Inflammatory macrophage treated with lipopolysaccharide for 1 hour (primary cell): ENCODE measurements at regions not wholly inside any gene's neighbourhood (a gene's known extent, or its start where the extent isn't known, plus 50 kb on each side); places are given as distances from the start of the nearest gene placed in this dataset.
"Not testable (repeated sequence)": the region's sequence is repeated elsewhere in the genome, so short reads cannot be mapped to it uniquely, and the experiment has no call there.

Experiments used
- DNase-seq, 2 donors: peaks; one replicate each; pipeline ENCODE4 v3.0.0-alpha.2; 2020 to 2022

DNA sequence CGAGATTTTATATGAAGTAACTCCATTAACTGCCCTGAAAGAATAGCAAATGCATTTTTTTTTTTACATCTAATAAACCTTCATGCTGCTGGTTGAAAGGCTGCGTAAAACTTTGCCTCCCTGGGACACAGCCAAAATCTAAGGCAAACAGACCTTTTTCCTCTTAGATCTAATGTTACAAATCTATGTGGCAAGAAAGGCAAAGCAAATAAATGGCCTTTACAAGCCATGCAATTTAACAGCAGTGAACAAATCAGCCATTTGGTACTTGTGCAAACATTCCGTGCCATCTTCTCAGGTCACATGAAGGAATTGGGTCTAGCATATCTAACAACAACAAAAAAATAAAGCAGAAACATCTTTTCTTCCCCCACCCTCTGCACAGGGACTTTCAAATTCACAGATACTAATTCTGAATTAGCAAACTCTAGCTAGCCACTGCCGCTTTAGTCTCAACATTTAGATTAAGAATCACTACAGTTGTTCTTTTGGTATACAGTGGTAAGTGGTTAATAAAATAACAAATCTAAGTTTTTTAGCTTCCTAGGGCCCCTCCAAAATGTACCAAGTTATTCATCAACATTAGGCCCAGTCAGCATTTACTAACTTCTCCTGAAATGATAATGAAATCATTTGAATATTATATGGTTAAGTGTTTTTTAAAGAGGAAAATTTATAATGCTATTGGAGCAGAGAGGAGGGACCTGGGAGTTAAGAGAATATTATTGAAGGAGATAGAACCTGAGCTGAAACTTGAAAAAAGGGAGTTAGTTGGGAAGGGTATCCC lies 593.8 kb downstream of the SMARCA1 start:
- DNase-seq = no peak

DNA sequence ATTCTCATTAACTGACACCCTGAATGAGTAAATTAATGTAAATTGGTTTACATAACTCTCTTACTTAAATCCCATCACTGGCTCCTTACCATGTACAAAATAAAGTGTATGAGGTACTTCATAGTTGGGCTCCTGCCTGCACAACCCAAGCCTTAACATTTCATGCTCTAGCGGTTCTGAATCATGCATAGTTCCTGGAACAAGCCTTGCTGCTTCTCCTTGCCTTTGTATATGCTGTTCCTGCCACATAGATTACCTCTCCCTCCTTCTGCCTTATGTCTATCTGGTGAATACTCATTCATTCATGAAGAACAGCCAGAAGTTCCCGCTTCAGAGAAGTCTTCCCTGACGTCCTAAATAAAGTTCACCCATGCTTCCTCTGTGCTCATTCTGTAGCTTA lies 594.7 kb downstream of the SMARCA1 start:
- DNase-seq = no peak

DNA sequence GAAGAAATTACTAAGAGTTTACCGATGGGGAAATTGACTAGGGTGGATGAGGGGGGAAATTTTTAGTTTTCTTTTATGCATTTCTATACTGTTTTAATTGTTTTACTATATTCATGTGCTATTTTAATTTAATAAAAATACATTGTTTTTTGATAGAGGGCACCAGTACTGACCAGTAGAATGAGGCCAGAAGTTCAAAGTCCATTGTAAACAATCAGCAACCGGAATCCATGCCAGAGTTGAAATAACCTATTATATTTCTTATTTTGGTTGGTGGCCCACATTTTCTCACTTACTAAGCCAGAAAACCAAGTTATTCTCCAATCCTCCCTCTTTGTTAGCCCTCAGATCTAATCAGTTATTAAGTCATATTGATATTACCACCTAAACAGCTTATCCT lies 595.9 kb downstream of the SMARCA1 start:
- DNase-seq = no peak

DNA sequence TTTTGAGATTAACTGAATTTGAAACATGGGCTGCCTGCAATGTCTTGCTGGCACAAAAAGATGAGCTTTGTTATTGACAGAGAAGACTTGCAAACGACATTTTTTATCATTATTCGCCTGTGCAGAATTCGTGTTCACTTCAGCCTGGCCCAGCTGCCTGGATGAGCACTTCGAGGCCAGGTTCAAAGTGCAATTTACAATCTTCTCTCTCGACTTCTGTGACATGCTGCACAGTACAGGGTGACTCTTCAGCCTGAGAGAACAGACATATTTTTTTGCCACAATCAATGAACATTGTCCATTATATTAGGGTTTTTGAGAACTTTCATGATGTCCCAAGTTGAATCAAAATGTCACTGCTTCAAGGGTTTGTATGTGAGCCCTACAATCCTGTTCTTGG lies 616.5 kb downstream of the SMARCA1 start:
- DNase-seq = no peak

DNA sequence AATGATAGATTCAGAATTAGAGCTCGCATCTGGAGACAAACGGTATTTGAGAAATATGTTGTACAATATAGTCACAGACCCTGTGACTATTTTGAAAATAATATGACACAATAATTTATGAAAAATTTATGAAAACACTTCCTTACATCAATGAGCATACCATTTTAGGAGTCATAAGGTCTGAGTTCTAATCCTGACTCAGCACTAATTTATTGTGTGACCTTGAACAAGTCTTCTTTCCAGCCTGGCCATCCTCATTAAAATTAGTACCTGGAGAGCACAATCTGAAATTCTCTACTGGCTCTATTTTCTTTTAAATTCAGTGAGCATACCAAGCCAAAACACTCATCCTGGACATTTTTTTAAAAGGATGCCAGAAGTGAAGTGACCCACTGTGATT lies 622.3 kb downstream of the SMARCA1 start:
- DNase-seq = no peak

DNA sequence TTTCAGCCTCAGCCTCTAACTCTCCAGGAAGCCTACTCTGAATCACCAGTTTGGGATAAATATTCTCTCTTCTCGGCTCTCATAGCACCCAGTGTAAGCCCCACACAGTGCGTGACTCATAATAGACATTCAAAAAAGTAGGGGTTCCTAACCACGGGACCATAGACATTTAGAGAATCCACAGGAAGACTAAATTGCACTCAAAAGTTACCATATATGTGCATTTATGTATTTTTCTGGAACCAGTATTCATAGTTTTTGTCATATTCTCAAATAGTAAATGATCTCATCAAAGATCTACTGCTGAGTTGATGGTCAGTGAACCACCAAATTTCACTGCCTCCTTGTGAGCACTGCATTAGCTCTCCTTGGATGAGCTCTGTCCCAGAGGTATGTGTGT lies 625.7 kb downstream of the SMARCA1 start:
- DNase-seq = no peak

DNA sequence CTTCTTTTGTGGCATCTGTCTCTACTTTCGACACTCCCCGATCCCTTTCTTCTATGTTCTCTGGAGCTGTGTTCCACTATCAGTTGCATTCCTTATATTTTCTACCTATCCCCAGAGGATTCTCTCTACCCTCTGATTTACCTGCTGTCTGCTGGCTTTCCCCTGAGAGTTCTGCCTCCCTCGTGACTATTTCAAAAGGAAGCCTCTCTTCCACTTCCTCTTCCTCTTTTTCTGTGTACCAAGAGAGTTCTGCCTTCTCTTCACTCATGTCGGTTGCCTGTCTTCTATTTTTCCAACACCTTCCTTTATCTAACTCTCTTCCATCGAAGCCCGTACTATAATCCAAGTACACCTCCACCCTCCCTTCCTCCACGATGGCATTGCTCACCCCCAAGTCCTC lies 631.7 kb downstream of the SMARCA1 start:
- DNase-seq = no peak

DNA sequence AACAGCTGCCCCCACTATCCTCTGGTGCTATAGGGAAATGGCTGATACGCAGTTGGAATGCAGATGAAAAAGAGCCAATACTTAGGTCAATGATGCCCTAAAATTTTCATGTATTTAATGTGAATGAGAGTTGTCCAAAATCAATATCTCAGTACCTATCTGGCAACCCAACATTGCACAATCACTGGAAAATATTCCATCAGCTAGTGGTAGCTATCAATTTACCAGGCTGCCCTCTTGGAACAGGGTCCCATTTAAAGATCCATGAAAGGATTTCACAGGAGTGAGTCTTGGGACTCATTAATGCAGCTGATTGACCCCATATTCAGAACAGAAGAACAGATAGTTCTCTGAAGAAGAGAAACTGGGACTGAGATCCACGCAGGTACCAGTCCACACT lies 638.9 kb downstream of the SMARCA1 start:
- no peak for DNase-seq

DNA sequence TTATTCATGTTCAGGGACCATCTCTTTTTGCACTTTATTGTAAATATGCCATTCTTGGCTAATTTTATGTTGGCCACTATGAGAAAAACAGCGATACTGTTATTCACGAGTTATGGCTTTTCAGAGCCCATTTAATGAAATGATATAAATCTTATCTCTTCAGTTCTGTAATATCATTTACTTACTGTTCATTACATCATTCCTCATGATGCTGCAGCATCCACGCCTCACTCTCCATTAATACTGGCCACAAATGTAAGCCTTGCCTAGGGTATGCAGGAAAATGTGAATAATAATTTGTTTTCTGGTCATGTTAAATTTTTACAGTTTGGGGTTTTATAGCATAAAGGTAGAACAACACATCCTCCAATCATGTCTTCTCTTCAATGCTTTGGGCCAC lies 639.6 kb downstream of the SMARCA1 start:
- DNase-seq = no peak

DNA sequence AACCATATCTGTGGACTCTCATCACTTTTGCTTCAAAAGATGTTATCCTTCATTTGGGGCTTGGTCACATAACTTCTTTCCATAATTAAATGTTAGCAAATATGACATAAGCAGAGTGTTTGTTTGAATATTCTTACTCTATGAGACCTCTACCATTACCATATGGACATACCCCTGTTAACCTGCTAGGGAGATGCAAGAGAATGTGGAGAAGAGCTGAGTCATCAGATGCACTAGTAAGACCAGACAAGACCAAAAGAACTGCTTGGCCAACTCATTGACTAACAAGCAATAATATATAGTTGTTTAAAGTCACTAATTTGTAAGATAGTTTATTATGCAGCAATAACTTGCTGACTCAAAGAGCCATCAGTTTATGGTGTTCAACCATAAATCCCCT lies 652.9 kb downstream of the SMARCA1 start:
- no peak for DNase-seq

DNA sequence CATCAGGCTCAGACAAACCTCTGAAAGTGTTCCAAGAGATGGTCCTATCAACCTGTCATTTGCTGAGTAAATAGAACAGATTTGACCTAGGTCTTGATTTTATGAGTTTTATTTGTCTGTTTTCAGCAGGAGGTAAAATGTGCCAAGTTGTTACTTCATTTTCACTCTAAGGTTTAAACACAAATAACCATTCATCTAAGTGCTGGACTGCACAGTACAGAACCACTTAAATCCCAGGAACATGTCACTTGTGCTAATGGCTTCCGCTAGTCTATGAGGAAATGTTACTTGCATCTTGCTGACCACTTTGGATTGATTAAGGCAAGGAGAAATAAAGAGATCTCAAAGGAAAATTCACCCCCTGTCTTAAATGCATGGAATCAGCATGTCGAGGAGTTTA lies 660.7 kb downstream of the SMARCA1 start:
- DNase-seq = no peak

DNA sequence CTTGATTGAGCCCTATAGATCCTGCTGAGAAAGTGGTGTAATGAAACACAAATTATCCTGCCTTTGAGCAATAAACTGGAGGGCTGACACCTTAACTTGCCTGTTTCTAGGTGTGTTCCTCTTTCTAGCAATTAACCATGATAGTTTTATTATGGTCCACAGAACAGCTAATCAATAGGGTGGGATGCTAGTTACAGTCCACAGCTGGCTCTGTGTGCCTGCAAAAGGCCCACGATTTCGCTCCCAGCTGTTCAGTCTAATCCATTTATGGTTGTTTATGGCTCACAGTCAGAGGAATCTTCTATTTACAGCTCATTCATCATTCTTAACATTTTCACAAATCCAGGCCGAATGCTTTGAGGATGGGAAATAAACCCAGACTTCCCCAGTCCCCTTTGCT lies 674.9 kb downstream of the SMARCA1 start:
- DNase-seq = no peak

DNA sequence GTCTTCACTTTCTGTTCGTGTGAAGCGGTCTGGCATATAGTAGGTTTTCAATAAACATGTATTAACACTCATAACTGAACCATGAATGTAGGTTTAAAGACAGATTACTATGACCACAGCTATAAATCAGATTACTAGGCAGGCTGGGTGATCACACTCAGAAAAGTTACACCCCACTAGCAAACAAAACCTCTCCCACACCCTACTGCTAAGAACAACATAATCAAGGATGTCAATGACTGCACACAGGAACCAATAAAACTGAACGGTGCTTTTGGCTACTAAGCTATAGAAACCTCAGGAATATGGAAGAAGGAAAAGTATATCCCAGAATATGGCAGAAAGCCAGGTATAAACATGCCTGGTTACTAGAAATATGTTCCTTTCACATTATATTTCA lies 676.9 kb downstream of the SMARCA1 start:
- DNase-seq = no peak

DNA sequence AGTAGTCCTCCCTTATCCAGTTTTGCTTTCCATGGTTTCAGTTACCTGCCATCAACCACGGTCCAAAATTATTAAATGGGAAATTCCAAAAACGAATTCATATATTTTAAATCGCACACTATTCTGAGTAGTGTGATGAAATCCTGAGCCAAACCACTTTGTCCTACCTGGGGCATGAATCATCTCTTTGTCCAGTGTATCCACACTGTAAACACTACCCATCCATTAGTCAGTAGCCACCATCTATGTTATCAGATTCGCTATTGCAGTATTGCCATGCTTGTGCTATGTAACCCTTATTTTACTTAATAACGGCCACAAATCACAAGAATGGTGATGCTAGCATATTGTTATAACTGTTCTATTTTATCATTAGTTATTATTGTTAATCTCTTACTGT lies 704.6 kb downstream of the SMARCA1 start:
- DNase-seq = no peak

DNA sequence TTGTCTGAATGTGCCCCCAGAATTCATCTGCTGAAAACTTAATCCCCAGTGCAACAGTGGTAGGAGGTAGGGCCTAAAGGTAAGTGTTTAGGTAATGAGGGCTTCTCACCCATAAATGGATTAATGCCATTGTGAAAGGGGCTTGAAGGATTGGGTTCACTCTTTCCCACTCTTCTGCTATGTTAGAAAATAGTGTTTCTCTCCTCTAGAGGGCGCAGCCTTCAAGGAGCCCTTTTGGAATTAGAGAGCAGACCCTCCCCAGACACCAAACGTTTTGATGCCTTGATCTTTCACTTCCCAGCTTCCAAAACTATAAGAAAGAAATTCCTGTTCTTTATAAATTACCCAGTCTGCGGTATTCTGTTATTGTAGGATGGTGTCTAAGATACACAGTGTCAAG lies 706.4 kb downstream of the SMARCA1 start:
- DNase-seq = no peak

DNA sequence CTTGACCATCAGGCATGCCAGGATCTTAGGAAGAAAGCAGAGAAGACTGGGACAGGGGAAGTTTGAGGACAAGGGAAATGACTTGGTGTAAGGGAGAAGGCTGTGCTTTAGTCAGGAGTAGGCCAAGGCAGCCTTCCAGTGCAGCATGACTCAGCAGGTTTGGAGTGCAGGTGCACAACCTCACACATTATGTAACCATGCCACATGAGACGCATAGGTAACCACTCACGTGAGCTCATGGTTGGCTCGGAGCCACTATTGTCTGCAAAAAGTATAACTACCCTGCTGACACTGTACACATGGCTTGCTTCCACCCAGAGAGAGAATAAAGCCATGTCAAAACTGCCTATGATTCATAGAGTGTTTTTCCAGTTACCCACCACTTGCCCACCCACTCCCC lies 715.9 kb downstream of the SMARCA1 start:
- no peak for DNase-seq

DNA sequence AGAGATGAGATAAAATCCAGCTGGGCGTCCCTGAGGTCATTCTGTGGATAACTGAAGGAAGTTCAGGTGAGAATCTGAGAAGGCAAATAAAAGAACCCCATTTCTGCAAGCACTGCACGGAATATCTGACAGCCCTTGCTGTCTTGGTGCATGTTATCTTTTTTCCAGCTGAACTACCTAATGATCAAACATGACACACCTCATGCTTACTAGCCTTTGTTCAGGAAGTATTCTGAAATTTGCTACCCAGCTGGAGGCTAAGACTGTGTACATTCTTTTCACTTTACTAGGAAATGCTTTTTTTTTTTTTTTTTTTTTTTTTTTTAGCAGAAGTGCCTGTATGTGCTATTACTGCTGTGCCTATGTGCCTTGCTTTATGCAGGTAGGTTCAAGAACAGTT lies 718.1 kb downstream of the SMARCA1 start:
- DNase-seq = no peak

DNA sequence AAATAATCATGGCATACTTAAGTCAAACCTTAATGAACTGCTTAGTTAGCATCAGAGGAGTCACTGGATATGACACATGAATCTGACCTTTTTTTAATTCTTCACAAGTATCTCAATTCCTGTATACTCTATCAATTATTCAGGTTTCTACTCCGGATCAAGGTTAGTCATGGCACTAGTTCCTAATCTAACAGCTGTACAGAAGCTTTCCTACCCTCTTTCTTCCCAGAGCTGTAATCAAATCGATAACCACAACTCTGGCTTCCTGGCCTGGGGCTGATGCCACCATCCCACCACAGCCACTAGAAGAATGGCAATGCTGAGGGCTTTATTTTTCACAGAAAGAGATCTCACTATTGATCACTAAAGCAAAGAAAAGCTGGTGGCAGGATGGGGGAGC lies 718.5 kb downstream of the SMARCA1 start:
- DNase-seq = no peak

DNA sequence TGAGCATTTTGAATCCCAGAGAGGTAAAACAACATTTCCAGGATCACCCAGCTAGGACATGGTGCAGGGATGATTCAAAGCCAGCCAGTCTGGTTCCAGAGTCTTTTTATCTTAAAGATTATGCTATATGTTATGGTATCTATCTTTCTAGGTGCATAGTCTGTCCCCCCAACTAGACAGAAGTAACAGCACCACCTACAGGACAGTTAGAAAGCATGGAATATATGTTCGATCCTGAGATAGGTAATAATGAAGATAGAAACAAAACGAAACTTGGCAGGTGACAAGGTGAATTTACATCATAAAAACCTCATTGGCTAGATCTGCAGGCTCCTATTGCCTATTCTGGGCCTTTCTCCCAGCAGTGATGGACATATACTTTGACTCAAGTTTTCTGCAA lies 723.2 kb downstream of the SMARCA1 start:
- no peak for DNase-seq

DNA sequence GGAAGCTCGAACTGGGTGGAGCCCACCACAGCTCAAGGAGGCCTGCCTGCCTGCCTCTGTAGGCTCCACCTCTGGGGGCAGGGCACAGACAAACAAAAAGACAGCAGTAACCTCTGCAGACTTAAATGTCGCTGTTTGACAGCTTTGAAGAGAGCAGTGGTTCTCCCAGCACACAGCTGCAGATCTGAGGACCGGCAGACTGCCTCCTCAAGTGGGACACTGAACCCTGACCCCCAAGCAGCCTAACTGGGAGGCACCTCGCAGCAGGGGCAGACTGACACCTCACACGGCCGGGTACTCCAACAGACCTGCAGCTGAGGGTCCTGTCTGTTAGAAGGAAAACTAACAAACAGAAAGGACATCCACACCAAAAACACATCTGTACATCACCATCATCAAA lies 730.9 kb upstream of the ACTRT1 start:
- not testable (repeated sequence) for DNase-seq

DNA sequence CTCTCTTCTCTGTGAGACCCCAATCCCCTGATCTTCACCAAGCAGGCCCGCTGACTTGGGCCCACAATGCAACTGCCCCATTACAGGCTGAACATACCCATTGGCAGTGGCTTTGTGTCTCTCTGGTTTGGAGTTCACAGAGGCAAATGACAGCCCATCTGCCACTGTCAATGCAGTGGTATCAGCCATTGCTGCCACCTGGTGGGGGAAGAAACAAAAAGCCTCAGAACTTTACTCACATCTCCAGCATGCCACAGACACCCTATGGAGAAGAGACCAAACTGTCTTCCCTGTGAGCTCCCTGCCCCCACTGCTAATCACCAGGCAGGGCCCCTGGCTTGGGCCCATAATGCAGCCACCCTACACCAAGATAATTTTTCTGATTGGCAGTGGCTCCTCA lies 729.3 kb upstream of the ACTRT1 start:
- DNase-seq = no peak

DNA sequence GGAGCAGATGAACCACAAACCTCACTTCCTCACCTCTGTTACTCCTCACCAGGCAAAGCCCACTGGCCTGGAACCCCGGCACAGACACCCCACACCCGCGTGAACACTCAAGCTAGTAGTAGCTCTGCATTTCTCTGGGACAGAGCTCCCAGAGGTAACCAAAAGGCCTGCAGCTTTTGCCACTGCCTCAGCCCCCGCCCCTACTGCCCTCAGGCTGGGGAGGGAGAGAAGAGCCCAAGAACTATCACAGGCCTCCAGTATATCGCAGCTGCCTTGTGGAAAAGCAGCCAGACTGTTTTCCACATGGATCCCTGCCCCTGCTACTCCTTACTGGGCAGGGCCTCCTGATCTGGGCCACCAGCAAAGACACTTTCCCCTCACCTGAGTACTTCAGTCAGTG lies 728.7 kb upstream of the ACTRT1 start:
- no peak for DNase-seq

DNA sequence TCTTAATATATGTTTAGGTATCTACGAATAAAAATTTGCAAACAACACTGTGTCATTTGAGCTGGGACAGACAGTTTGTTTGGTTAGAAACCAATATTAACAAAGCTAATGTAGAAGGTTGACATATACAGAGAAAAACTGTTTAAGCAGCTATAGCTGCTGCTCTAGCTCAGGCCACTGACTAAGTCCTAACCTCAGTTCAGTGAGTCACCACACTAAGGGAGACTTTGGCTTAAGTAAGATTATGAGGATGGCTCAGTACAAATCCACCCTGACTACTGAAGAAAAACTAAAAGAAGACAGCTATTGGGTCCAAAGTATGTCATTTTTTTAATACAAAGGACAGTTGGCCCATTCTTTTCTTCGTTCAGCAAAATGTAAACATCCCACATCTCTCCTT lies 717.3 kb upstream of the ACTRT1 start:
- no peak for DNase-seq

DNA sequence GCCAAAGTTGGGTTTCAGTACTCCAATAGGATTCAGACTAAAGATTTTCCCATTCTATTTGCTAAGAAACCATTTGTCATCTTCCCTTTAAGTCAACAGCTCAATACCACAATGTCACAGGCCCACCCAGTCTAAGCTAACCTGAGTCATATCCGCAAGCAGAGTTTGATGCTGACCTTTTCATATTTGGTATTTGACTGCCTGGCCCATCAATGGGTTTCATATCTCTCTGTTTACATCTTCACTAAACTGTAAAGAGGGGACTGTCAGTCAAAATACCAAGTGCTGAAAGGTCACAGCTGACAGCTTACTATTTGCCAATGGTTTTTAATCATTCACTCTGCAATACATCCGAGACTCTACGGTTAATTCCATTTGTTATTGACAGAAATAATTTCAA lies 707.5 kb upstream of the ACTRT1 start:
- DNase-seq = no peak

DNA sequence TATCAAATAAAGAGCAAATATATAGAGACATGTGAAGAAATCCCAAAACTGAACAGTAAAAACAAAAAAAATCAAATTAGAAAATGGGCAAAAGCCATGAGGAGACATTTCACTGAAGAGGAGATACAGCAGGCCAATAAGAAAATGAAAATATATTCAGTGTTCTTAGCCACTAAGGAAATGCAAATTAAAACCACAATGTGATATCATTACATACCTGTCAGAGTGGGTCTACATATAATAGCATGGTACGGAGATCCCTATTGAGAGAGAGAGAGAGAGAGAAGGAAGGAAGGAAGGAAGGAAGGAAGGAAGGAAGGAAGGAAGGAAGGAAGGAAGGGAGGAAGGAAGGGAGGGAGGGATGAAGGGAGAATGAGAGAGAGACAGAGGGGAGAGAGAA lies 707.0 kb upstream of the ACTRT1 start:
- no peak for DNase-seq

DNA sequence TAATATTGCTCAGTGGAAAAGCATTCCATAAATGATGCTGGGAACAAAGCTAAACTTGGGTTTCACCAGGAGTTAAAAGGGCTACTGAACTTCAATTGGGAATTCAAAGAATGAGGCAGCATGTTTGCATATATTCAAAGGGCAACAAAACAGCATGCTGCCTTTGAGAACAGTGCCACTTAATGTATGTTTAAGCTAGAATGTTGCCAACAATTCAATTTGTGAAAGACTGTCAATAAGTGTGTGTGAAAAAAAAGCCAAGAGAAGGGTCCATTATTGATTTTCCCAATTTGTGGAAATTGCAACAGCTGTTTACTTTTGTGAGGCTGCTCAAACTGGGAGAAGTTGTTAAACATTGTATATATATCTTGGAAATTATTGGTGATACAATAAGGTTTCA lies 701.9 kb upstream of the ACTRT1 start:
- DNase-seq = no peak
